Mesenchymal stem cell (in vitro differentiated cells and primary cell): ENCODE measurements at regions not wholly inside any gene's neighbourhood (a gene's known extent, or its start where the extent isn't known, plus 50 kb on each side); places are given as distances from the start of the nearest gene placed in this dataset.

Experiments
- DNase-seq: peaks from one replicate; pipeline ENCODE4 v3.0.0-alpha.2; 2013
- H2AFZ ChIP-seq: one replicate; pipeline ENCODE4 v1.6.1; 2013; ENCODE audit warnings: low read depth, mild to moderate bottlenecking, control low read depth, inconsistent platforms, low read length, moderate library complexity
- H2AK5ac ChIP-seq: 2 replicates; pipeline ENCODE4 v1.6.1; 2013; ENCODE audit warnings: low read length, moderate library complexity, mild to moderate bottlenecking, inconsistent platforms; ENCODE audit not compliant: severe bottlenecking
- H2BK120ac ChIP-seq: one replicate; pipeline ENCODE4 v1.6.1; 2013; ENCODE audit warnings: low read depth, mild to moderate bottlenecking, inconsistent platforms, low read length, moderate library complexity
- H2BK12ac ChIP-seq, 2 experiments: one replicate each; pipeline ENCODE4 v1.6.1; 2013; ENCODE audit warnings: inconsistent platforms in 2 of 2, low read length in 2 of 2, mild to moderate bottlenecking in 2 of 2, moderate library complexity in 2 of 2, control low read depth in 1 of 2
- H2BK15ac ChIP-seq: one replicate; pipeline ENCODE4 v1.6.1; 2013; ENCODE audit warnings: mild to moderate bottlenecking, low read depth, inconsistent platforms; ENCODE audit not compliant: poor library complexity, severe bottlenecking
- H2BK5ac ChIP-seq: 2 replicates; pipeline ENCODE4 v1.6.1; 2013; ENCODE audit warnings: low read depth, mild to moderate bottlenecking, low read length, control low read depth, inconsistent platforms; ENCODE audit not compliant: poor library complexity, severe bottlenecking
- H3K14ac ChIP-seq, 2 experiments: one replicate each; pipeline ENCODE4 v1.6.1; 2013; ENCODE audit warnings: inconsistent platforms in 2 of 2, low read length in 2 of 2, control low read depth in 1 of 2, mild to moderate bottlenecking in 1 of 2, moderate library complexity in 1 of 2
- H3K18ac ChIP-seq, 2 experiments: one replicate each; pipeline ENCODE4 v1.6.1; 2013; ENCODE audit warnings: inconsistent platforms in 2 of 2, low read length in 2 of 2, control low read depth in 1 of 2, low read depth in 1 of 2, mild to moderate bottlenecking in 1 of 2
- H3K23ac ChIP-seq, 2 experiments: one replicate each; pipeline ENCODE4 v1.6.1; 2013; ENCODE audit warnings: inconsistent platforms in 2 of 2, low read length in 2 of 2, mild to moderate bottlenecking in 2 of 2, moderate library complexity in 2 of 2, control low read depth in 1 of 2
- H3K27ac ChIP-seq: 2 replicates; pipeline ENCODE4 v1.5.1; 2013; ENCODE audit warnings: mild to moderate bottlenecking, moderate library complexity, low read length, control low read depth, inconsistent platforms; ENCODE audit not compliant: poor library complexity, severe bottlenecking
- H3K27me3 ChIP-seq, 2 experiments: 2 replicates each; pipeline versions ENCODE4 v1.6.1 to v1.7.0; 2013; ENCODE audit warnings: low read length in 2 of 2, mild to moderate bottlenecking in 2 of 2, moderate library complexity in 2 of 2, control low read depth in 1 of 2, inconsistent platforms in 1 of 2; ENCODE audit not compliant: control insufficient read depth in 1 of 2, insufficient read depth in 1 of 2
- H3K36me3 ChIP-seq, 2 experiments: 2 replicates each; pipeline versions ENCODE4 v1.6.1 to v1.7.0; 2013; ENCODE audit warnings: low read length in 2 of 2, control low read depth in 1 of 2, inconsistent platforms in 1 of 2, low read depth in 1 of 2, mild to moderate bottlenecking in 1 of 2; ENCODE audit not compliant: insufficient read depth in 2 of 2, control insufficient read depth in 1 of 2
- H3K4ac ChIP-seq, 2 experiments: one replicate each; pipeline ENCODE4 v1.6.1; 2013; ENCODE audit warnings: inconsistent platforms in 2 of 2, low read length in 2 of 2, mild to moderate bottlenecking in 2 of 2, moderate library complexity in 2 of 2, control low read depth in 1 of 2, low read depth in 1 of 2
- H3K4me1 ChIP-seq: 2 replicates; pipeline ENCODE4 v1.6.1; 2013; ENCODE audit warnings: low read depth, low read length, control low read depth; ENCODE audit not compliant: control insufficient read depth, insufficient read depth
- H3K4me2 ChIP-seq: 2 replicates; pipeline ENCODE4 v1.6.1; 2013; ENCODE audit warnings: low read length, mild to moderate bottlenecking, inconsistent platforms; ENCODE audit not compliant: poor library complexity, severe bottlenecking
- H3K4me3 ChIP-seq, 2 experiments: 2 replicates each; pipeline versions ENCODE4 v1.5.1 to v1.7.0; 2013; ENCODE audit warnings: low read length in 2 of 2, mild to moderate bottlenecking in 2 of 2, control low read depth in 1 of 2, low read depth in 1 of 2; ENCODE audit not compliant: insufficient read depth in 1 of 2
- H3K79me1 ChIP-seq: replicated peaks from 2 replicates; pipeline ENCODE4 v1.6.1; 2013; ENCODE audit warnings: mild to moderate bottlenecking, control low read depth, low read length, inconsistent platforms; ENCODE audit not compliant: poor library complexity, severe bottlenecking
- H3K9ac ChIP-seq: 2 replicates; pipeline ENCODE4 v1.7.0; 2013; ENCODE audit warnings: mild to moderate bottlenecking, low read length, moderate library complexity
- H3K9me3 ChIP-seq: 2 replicates; pipeline ENCODE4 v1.7.0; 2013; ENCODE audit warnings: mild to moderate bottlenecking, low read length; ENCODE audit not compliant: control insufficient read depth
- H4K8ac ChIP-seq: one replicate; pipeline ENCODE4 v1.6.1; 2013; ENCODE audit warnings: inconsistent platforms, mild to moderate bottlenecking, low read length, moderate library complexity
- H4K91ac ChIP-seq: one replicate; pipeline ENCODE4 v1.6.1; 2013; ENCODE audit warnings: mild to moderate bottlenecking, low read length, inconsistent platforms
- WGBS: methylation state at CpG from one replicate; pipeline ENCODE4 v1.1.7; 2013; ENCODE audit warnings: mixed read lengths; 5-methylcytosine and 5-hydroxymethylcytosine counted together

- H3K4me3 ChIP-seq = no peak overlapping the region
- no peak overlapping the region for H2BK5ac ChIP-seq
- no peaks in the 10 kb centered on the region for H3K4me1 ChIP-seq
- no peak overlapping the region for H3K23ac ChIP-seq
- peak overlapping the region; percentile 42 for H2AFZ ChIP-seq
- no peak for DNase-seq
- no peak overlapping the region for H4K91ac ChIP-seq
- H3K36me3 ChIP-seq = no peaks in the 10 kb centered on the region
- H2AK5ac ChIP-seq = no peak overlapping the region
- no peak overlapping the region for H3K4ac ChIP-seq
- no peaks in the 10 kb centered on the region for H3K9me3 ChIP-seq
- H3K9ac ChIP-seq = no peak overlapping the region
- WGBS = 63% methylated on average over 1 of the region's 2 CpGs
- H3K18ac ChIP-seq = no peak overlapping the region
- H3K4me2 ChIP-seq = no peak overlapping the region
- H2BK120ac ChIP-seq = no peak overlapping the region
- no peaks in the 10 kb centered on the region for H3K79me1 ChIP-seq
- no peak overlapping the region for H3K14ac ChIP-seq
- no peaks in the 10 kb centered on the region for H3K27me3 ChIP-seq
- H3K27ac ChIP-seq = no peak overlapping the region
- no peak overlapping the region for H4K8ac ChIP-seq
- no peak overlapping the region for H2BK12ac ChIP-seq
- no peak overlapping the region for H2BK15ac ChIP-seq
These were observed 533.5 kb upstream of the MMS22L start for GRCh38 chr6:97816526-97816925.

- H3K4me1 ChIP-seq = no peaks in the 10 kb centered on the region
- H3K14ac ChIP-seq = no peak overlapping the region
- no peak overlapping the region for H2BK5ac ChIP-seq
- H3K4ac ChIP-seq = no peak overlapping the region
- H3K9me3 ChIP-seq = no peaks in the 10 kb centered on the region
- H3K27me3 ChIP-seq = no peaks in the 10 kb centered on the region
- H2BK15ac ChIP-seq = no peak overlapping the region
- no peak overlapping the region for H3K27ac ChIP-seq
- no peaks in the 10 kb centered on the region for H3K36me3 ChIP-seq
- H4K91ac ChIP-seq = no peak overlapping the region
- no peak overlapping the region for H3K9ac ChIP-seq
- H2BK120ac ChIP-seq = no peak overlapping the region
- 50% methylated on average over 1 of the region's 3 CpGs for WGBS
- H3K4me2 ChIP-seq = no peak overlapping the region
- no peak overlapping the region for H2AFZ ChIP-seq
- no peak overlapping the region for H3K4me3 ChIP-seq
- no peak overlapping the region for H2AK5ac ChIP-seq
- H3K18ac ChIP-seq = no peak overlapping the region
- no peak overlapping the region for H2BK12ac ChIP-seq
- H3K79me1 ChIP-seq = no peaks in the 10 kb centered on the region
- H3K23ac ChIP-seq = no peak overlapping the region
- H4K8ac ChIP-seq = no peak overlapping the region
- no peak for DNase-seq
These were observed 536.7 kb upstream of the MMS22L start for GRCh38 chr6:97819710-97820109.

- Histone ChIP-seq H2AFZ (no peak overlapping the region), H3K27ac (no peak overlapping the region), H3K4me2 (no peak overlapping the region), H3K14ac (no peak overlapping the region), H3K4me1 (no peaks in the 10 kb centered on the region), H4K8ac (no peak overlapping the region), H2BK15ac (no peak overlapping the region), H3K4me3 (no peak overlapping the region), H3K9me3 (no peaks in the 10 kb centered on the region), H3K18ac (no peak overlapping the region), H3K4ac (no peak overlapping the region), H3K79me1 (no peaks in the 10 kb centered on the region), H2BK120ac (no peak overlapping the region), H4K91ac (no peak overlapping the region), H2AK5ac (no peak overlapping the region), H2BK12ac (no peak overlapping the region), H2BK5ac (no peak overlapping the region), H3K23ac (no peak overlapping the region), H3K27me3 (no peaks in the 10 kb centered on the region), H3K9ac (no peak overlapping the region), H3K36me3 (no peaks in the 10 kb centered on the region)
- DNase-seq = no peak
- 95% methylated on average over 2 of the region's 5 CpGs for WGBS
These were observed 537.4 kb upstream of the MMS22L start for GRCh38 chr6:97820400-97820799.

- H3K27me3 ChIP-seq = no peaks in the 10 kb centered on the region
- no peak overlapping the region for H2BK5ac ChIP-seq
- H3K4ac ChIP-seq = no peak overlapping the region
- H3K4me3 ChIP-seq = no peak overlapping the region
- 42% methylated on average over 2 of the region's 2 CpGs for WGBS
- H4K8ac ChIP-seq = no peak overlapping the region
- H2BK15ac ChIP-seq = no peak overlapping the region
- H3K36me3 ChIP-seq = no peaks in the 10 kb centered on the region
- H3K14ac ChIP-seq = no peak overlapping the region
- H2AFZ ChIP-seq = no peak overlapping the region
- no peak overlapping the region for H3K9ac ChIP-seq
- H3K4me1 ChIP-seq = no peaks in the 10 kb centered on the region
- no peaks in the 10 kb centered on the region for H3K9me3 ChIP-seq
- no peak overlapping the region for H2AK5ac ChIP-seq
- H4K91ac ChIP-seq = no peak overlapping the region
- no peak overlapping the region for H3K23ac ChIP-seq
- H3K18ac ChIP-seq = no peak overlapping the region
- no peak for DNase-seq
- H2BK12ac ChIP-seq = no peak overlapping the region
- no peak overlapping the region for H3K27ac ChIP-seq
- no peak overlapping the region for H3K4me2 ChIP-seq
- no peaks in the 10 kb centered on the region for H3K79me1 ChIP-seq
- no peak overlapping the region for H2BK120ac ChIP-seq
These were observed 539.6 kb upstream of the MMS22L start for GRCh38 chr6:97822632-97823031.
